Stimulated activated CD8-positive, alpha-beta memory T cell treated with anti-CD3 and anti-CD28 coated beads, Interleukin-4, amount 100 ng/mL, for 1 hour (primary cell): ENCODE measurements at regions not wholly inside any gene's neighbourhood (a gene's known extent, or its start where the extent isn't known, plus 50 kb on each side); places are given as distances from the start of the nearest gene placed in this dataset.

Experiments
- DNase-seq, 2 donors: peaks; one replicate each; pipeline ENCODE4 v3.0.0-alpha.2; 2020; ENCODE audit warnings: low read depth in 2 of 2, low spot score in 1 of 2

DNA sequence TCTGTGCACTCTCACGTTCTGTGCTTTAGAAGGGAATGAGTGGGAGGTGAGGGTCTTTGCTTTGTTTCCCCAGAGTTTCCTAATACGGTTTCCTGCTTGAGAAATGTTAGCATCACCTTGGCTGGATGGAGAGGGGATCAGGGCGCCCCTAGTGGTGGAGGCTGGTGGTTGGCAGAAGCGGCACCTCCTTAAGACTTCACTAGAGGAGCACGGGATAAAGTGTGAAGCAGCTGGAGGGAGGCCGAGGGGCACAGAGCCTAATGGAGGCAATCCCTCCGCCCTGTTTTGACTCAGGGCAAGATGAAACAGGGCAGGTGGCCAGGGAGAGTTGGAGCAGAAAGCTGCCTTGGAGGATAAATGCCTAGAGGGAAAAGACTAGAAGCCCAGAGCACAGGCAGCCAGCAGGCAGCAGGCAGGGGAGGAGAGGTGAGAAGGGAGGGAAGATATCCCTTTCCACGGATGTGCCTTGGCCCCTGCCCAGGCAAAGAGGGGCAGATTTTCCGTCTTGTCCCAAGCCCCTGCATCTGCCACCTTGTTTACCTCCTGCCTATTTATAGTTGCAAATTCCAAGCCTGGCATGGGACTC is 56.0 kb upstream of the BTRC start:
- DNase-seq: peak; percentile 52 to 53

GRCh38 chr10:101299211-101299610 is 54.8 kb upstream of the BTRC start:
- no peak for DNase-seq

DNA sequence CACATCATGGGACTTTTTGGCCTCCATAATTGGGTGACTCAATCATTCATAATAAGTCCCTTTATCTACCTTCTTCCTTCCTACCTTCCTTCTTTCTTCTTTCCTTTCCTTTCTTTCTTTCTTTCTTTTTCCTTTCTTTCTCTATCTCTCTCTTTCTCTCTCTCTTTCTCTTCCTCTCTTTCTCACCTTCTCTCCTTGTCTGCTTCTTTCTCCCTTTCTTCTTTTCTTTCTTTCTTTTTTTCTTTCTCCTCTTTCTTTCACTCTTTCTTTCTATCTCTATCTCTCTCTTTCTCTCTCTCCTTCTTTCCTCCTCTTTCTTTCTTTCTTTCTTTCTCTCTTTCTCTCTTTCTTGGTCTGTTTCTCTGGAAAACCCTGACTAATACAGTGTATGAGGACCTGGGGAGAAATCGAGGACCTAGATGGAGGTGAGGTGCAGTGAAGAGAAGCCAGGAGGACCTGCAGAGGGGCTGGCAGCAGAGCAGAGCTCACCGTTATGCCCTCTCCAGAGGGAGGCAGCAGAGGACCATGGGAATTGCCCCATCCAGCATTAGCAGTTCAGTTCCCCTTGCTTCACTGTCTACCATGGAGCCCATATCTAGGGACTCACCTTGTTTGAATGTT is 52.7 kb upstream of the BTRC start:
- no peak for DNase-seq

GRCh38 chr10:101303087-101303703 is 50.8 kb upstream of the BTRC start:
- DNase-seq: no peak
